Hematopoietic multipotent progenitor cell (in vitro differentiated cells): ENCODE measurements at regions not wholly inside any gene's neighbourhood (a gene's known extent, or its start where the extent isn't known, plus 50 kb on each side); places are given as distances from the start of the nearest gene placed in this dataset.

Experiments used
- DNase-seq, 3 donors: peaks; one replicate each; pipeline ENCODE4 v3.0.0-alpha.2; 2011 to 2015; ENCODE audit warnings: low read depth in 2 of 3, low spot score in 2 of 3

- no peak for DNase-seq
Measured at GRCh38 chrX:140848800-140849199, 139.2 kb downstream of the LINC00632 start.

- DNase-seq = no peak
Measured at GRCh38 chrX:140860718-140861117, 141.7 kb upstream of the SPANXB1 start.

GRCh38 chrX:140866446-140866845 is 135.9 kb upstream of the SPANXB1 start:
- no peak for DNase-seq

- no peak for DNase-seq
Measured at GRCh38 chrX:140912606-140913005, 89.8 kb upstream of the SPANXB1 start.

GRCh38 chrX:140913802-140914501 is 88.4 kb upstream of the SPANXB1 start:
- DNase-seq = no peak

- no peak for DNase-seq
Measured at GRCh38 chrX:140916872-140917271, 85.5 kb upstream of the SPANXB1 start.

- DNase-seq = no peak
Measured at GRCh38 chrX:140917354-140918115, 84.9 kb upstream of the SPANXB1 start.

- peak; percentile 14 to 76 (median 57) for DNase-seq
Measured at GRCh38 chrX:140918398-140919038, 83.9 kb upstream of the SPANXB1 start.

GRCh38 chrX:140920416-140920815 is 82.0 kb upstream of the SPANXB1 start:
- DNase-seq = no peak

- DNase-seq = no peak
Measured at GRCh38 chrX:140923118-140923517, 79.3 kb upstream of the SPANXB1 start.

GRCh38 chrX:140928739-140929138 is 73.7 kb upstream of the SPANXB1 start:
- no peak for DNase-seq

GRCh38 chrX:140933016-140933415 is 69.4 kb upstream of the SPANXB1 start:
- DNase-seq = no peak

GRCh38 chrX:140933874-140934655 is 68.3 kb upstream of the SPANXB1 start:
- no peak for DNase-seq

- DNase-seq = no peak
Measured at GRCh38 chrX:140943513-140943912, 58.9 kb upstream of the SPANXB1 start.

GRCh38 chrX:140944710-140945109 is 57.7 kb upstream of the SPANXB1 start:
- DNase-seq = no peak

GRCh38 chrX:140948827-140949226 is 53.6 kb upstream of the SPANXB1 start:
- no peak for DNase-seq

GRCh38 chrX:140949233-140949632 is 53.2 kb upstream of the SPANXB1 start:
- DNase-seq = no peak
